GM12878 (cell line): ENCODE measurements at regions not wholly inside any gene's neighbourhood (a gene's known extent, or its start where the extent isn't known, plus 50 kb on each side); places are given as distances from the start of the nearest gene placed in this dataset.

Source experiments
- ATAC-seq: fragments of 200-7000 bp; cut with Tn5 transposase; 3 replicates; pipeline ENCODE4 v1.9.1; 2020; ENCODE audit warnings: mild to moderate bottlenecking, moderate library complexity
- BruUV-seq: library from RNA; stranded (reverse); fragments of 400-500 nt; replicated peaks from 2 replicates; lab custom pipeline; 2021; lab: Mats Ljungman, UMichigan
- CTCF ChIA-PET: fragments of 300-600 bp; sonication (Branson Sonifier 250); formaldehyde crosslinking; extraction: SDS; loops from one replicate; lab custom pipeline; 2021; ENCODE audit warnings: inconsistent platforms; lab: Yijun Ruan, JAX
- POLR2A ChIA-PET: fragments of 350-600 bp; formaldehyde crosslinking; extraction: SDS; loops from one replicate; lab custom pipeline; 2021; ENCODE audit warnings: inconsistent platforms; lab: Charles Lee
- RAD21 ChIA-PET: fragments of 300-600 bp; sonication (Branson Sonifier 250); formaldehyde crosslinking; loops from one replicate; lab custom pipeline; 2023; ENCODE audit warnings: antibody characterized with exemption; ENCODE audit not compliant: unreplicated experiment; lab: Charles Lee
- SMC1A ChIA-PET: fragments of 300-600 bp; sonication (Branson Sonifier 250); formaldehyde crosslinking; loops from one replicate; lab custom pipeline; 2023; ENCODE audit not compliant: unreplicated experiment, uncharacterized antibody; lab: Charles Lee
- DNase-seq: peaks from one replicate; pipeline ENCODE4 v3.0.0-alpha.2; 2011; ENCODE audit warnings: low read depth, low spot score
- FAIRE-seq: peaks from 3 replicates; lab custom pipeline; 2011; peaks lifted over from hg19 to GRCh38; lab: Jason Lieb, UNC
- H2AFZ ChIP-seq: 2 replicates; pipeline ENCODE4 v1.6.0; 2011; ENCODE audit warnings: low read depth, low read length, control low read depth; ENCODE audit not compliant: control insufficient read depth
- H3K27ac ChIP-seq: 2 replicates; pipeline ENCODE4 v1.5.1; 2011; ENCODE audit warnings: control low read depth; ENCODE audit not compliant: control insufficient read depth, insufficient read depth
- H3K27me3 ChIP-seq, 2 experiments: replicated peaks in 1 of 2; 2 replicates each; pipeline versions ENCODE4 v1.6.0 to v1.6.1; 2011; ENCODE audit warnings: low read length in 1 of 2; ENCODE audit not compliant: control insufficient read depth in 2 of 2, insufficient read depth in 2 of 2
- H3K36me3 ChIP-seq, 2 experiments: 2 replicates each; pipeline ENCODE4 v1.5.1; 2011; ENCODE audit warnings: low read length in 1 of 2; ENCODE audit not compliant: control insufficient read depth in 2 of 2, insufficient read depth in 2 of 2
- H3K4me1 ChIP-seq: 2 replicates; pipeline ENCODE4 v1.6.1; 2011; ENCODE audit warnings: mild to moderate bottlenecking, low read length, moderate library complexity, mixed read lengths; ENCODE audit not compliant: control insufficient read depth, insufficient read depth
- H3K4me2 ChIP-seq: 2 replicates; pipeline ENCODE4 v1.6.0; 2011; ENCODE audit warnings: control low read depth; ENCODE audit not compliant: control insufficient read depth, insufficient read depth
- H3K4me3 ChIP-seq: fragments of 200-600 bp; sonication (generic); 2 replicates; pipeline ENCODE4 v1.5.1; 2016
- H3K79me2 ChIP-seq: 2 replicates; pipeline ENCODE4 v1.6.0; 2011; ENCODE audit warnings: low read length; ENCODE audit not compliant: control insufficient read depth, insufficient read depth
- H3K9ac ChIP-seq: 2 replicates; pipeline ENCODE4 v1.8.0; 2011; ENCODE audit warnings: low read length, control low read depth, mixed read lengths; ENCODE audit not compliant: control insufficient read depth, insufficient read depth
- H3K9me3 ChIP-seq: replicated peaks from 3 replicates; pipeline ENCODE4 v1.5.1; 2011; ENCODE audit warnings: mild to moderate bottlenecking, low read length; ENCODE audit not compliant: control insufficient read depth, insufficient read depth
- H4K20me1 ChIP-seq: 2 replicates; pipeline ENCODE4 v1.6.0; 2011; ENCODE audit not compliant: control insufficient read depth, insufficient read depth
- ATF7 ChIP-seq: fragments of 450-650 bp; IDR thresholded peaks from 2 replicates; pipeline ENCODE4 v1.6.1; 2016; ENCODE audit warnings: low read depth, mild to moderate bottlenecking
- CBX3 ChIP-seq: fragments of 200-600 bp; sonication (generic); IDR thresholded peaks from 2 replicates; pipeline ENCODE4 v1.6.1; 2016; ENCODE audit warnings: low read depth, borderline replicate concordance
- ESRRA ChIP-seq: IDR thresholded peaks from 2 replicates; pipeline ENCODE4 v1.6.1; 2012; ENCODE audit warnings: mild to moderate bottlenecking, low read length, improper control_type of control experiment
- FOS ChIP-seq: IDR thresholded peaks from 3 replicates; pipeline ENCODE4 v1.6.1; 2011; ENCODE audit warnings: borderline replicate concordance; ENCODE audit not compliant: insufficient read length; ENCODE audit errors: extremely low read depth
- FOXM1 ChIP-seq: IDR thresholded peaks from 2 replicates; pipeline ENCODE4 v1.6.1; 2012; ENCODE audit warnings: low read depth, mild to moderate bottlenecking, inconsistent platforms, low read length, moderate library complexity
- JUND ChIP-seq: IDR thresholded peaks from 2 replicates; pipeline ENCODE4 v1.6.1; 2012; ENCODE audit warnings: low read depth, mild to moderate bottlenecking, low read length, improper control_type of control experiment, moderate library complexity
- KDM1A ChIP-seq: fragments of 200-600 bp; sonication (generic); IDR thresholded peaks from 2 replicates; pipeline ENCODE4 v1.6.1; 2016; ENCODE audit warnings: borderline replicate concordance
- MTA3 ChIP-seq: IDR thresholded peaks from 2 replicates; pipeline ENCODE4 v1.6.1; 2012; ENCODE audit warnings: low read length, inconsistent platforms, borderline replicate concordance
- PAX5 ChIP-seq: IDR thresholded peaks from 2 replicates; pipeline ENCODE4 v1.6.1; 2011; ENCODE audit warnings: low read depth, low read length, borderline replicate concordance
- SIX5 ChIP-seq: IDR thresholded peaks from 2 replicates; pipeline ENCODE4 v1.6.1; 2011; ENCODE audit warnings: mild to moderate bottlenecking, low read depth, low read length, moderate library complexity; ENCODE audit not compliant: severe bottlenecking
- SMAD1 ChIP-seq: fragments of 450-650 bp; IDR thresholded peaks from 2 replicates; pipeline ENCODE4 v1.6.1; 2018; ENCODE audit warnings: mild to moderate bottlenecking, low read depth; ENCODE audit not compliant: partially characterized antibody
- STAT1 ChIP-seq: fragments of 450-650 bp; conservative IDR thresholded peaks from 2 replicates; pipeline ENCODE4 v1.6.1; 2014; ENCODE audit warnings: antibody characterized with exemption, mild to moderate bottlenecking
- WGBS: methylation state at CpG from one replicate; pipeline ENCODE4 v1.1.6; 2016; ENCODE audit warnings: low lambda C conversion rate; ENCODE audit not compliant: insufficient replicate concordance, insufficient coverage; ENCODE audit errors: missing lambda C conversion rate; 5-methylcytosine and 5-hydroxymethylcytosine counted together
- in situ Hi-C: fragments of 300-500 bp; cut with MboI; formaldehyde crosslinking; loops from 9 replicates; pipeline ENCODE4 v1.14.3; 2018; ENCODE audit warnings: mixed read lengths
- intact Hi-C: fragments of 100-400 bp; cut with micrococcal nuclease; formaldehyde crosslinking; loops from one replicate; pipeline ENCODE4 v1.14.2; 2022; ENCODE audit not compliant: unreplicated experiment

GRCh38 chr11:116274521-116274920 is 498.3 kb downstream of the BUD13 start:
- in situ Hi-C loops (no loop called here), intact Hi-C loops (loop anchor here (10.0 kb wide), 2 partner anchors 400 to 750 kb away; no protein-coding TSS in a partner anchor)
- BruUV-seq, result no TSS peak
- no peak overlapping the region for H3K4me2 ChIP-seq
- no peak for DNase-seq
- WGBS, result 20% methylated on average over 4 of the region's 4 CpGs
- ChIA-PET RAD21 (no interaction called here), SMC1A (no interaction called here), POLR2A (no interaction called here), CTCF (no interaction called here)
- FAIRE-seq, result no peak
- no peak for ATAC-seq
- no peaks in the 10 kb centered on the region for H3K79me2 ChIP-seq
- no peaks in the 10 kb centered on the region for H3K4me1 ChIP-seq
- H3K9ac ChIP-seq, result no peak overlapping the region
- no peak overlapping the region for H3K4me3 ChIP-seq
- no peaks in the 10 kb centered on the region for H4K20me1 ChIP-seq
- H3K27me3 ChIP-seq, result no peaks in the 10 kb centered on the region; a peak in 1 of 4 replicates
- TF ChIP-seq STAT1 (no peak), SMAD1 (no peak), JUND (no peak), ESRRA (no peak), KDM1A (no peak), FOS (no peak), ATF7 (no peak), MTA3 (no peak), FOXM1 (no peak), CBX3 (no peak), PAX5 (no peak), SIX5 (no peak)
- H3K27ac ChIP-seq, result no peak overlapping the region
- H3K9me3 ChIP-seq, result no peaks in the 10 kb centered on the region
- H2AFZ ChIP-seq, result no peak overlapping the region
- no peaks in the 10 kb centered on the region for H3K36me3 ChIP-seq
